Cardiac septum (tissue), 1 donor: ENCODE measurements at regions not wholly inside any gene's neighbourhood (a gene's known extent, or its start where the extent isn't known, plus 50 kb on each side); places are given as distances from the start of the nearest gene placed in this dataset.
"Not testable (repeated sequence)": the region's sequence is repeated elsewhere in the genome, so short reads cannot be mapped to it uniquely, and the experiment has no call there.

Experiments
- DNase-seq: peaks from one replicate; pipeline ENCODE4 v3.0.0-alpha.2; 2020; ENCODE audit warnings: low spot score
- intact Hi-C: fragments of 100-400 bp; cut with DNase I; formaldehyde crosslinking; loops from one replicate; pipeline ENCODE4 v1.14.0; 2022
- donor health status: DM: no; HTN: no; CAD: no.

- no peak for DNase-seq
- intact Hi-C loops = no loop called here
These were observed 837.7 kb upstream of the SLC39A10 start for GRCh38 chr2:194819367-194819766.

DNA sequence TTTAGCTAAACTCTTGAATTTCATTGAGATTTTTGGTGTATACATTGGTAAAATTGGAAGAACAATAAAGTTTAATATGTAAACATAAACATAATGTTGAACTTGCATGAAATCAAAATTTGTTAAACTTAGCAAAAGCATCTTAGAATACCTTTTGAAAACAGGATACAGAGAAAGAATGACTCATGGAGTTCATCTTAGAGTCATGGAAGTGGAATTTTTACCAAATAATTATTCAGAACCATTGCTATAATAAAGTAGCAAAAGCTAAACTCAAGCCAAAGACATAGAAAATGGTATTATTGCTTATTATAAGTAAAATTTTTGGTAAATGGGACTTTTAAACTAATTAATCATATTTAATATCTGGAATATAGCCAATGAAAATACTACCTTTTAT lies 841.6 kb upstream of the SLC39A10 start:
- intact Hi-C loops = no loop called here
- no peak for DNase-seq

GRCh38 chr2:194802589-194802988 lies 854.4 kb upstream of the SLC39A10 start:
- no peak for DNase-seq
- intact Hi-C loops = no loop called here

DNA sequence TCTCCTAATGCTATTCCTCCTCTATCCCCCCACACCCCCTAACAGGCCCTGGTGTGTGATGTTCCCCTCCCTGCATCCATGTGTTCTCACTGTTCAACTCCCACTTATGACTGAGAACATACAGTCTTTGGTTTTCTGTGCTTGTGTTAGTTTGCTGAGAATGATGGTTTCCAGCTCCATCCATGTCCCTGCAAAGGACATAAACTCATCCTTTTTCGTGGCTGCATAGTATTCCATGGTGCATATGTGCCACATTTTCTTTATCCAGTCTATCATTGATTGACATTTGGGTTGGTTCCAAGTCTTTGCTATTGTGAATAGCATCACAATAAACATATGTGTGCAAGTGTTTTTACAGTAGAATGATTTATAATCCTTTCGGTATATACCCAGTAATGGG lies 870.0 kb upstream of the SLC39A10 start:
- DNase-seq, intact Hi-C loops: not testable (repeated sequence)

GRCh38 chr2:194771394-194771793 lies 885.6 kb upstream of the SLC39A10 start:
- DNase-seq, intact Hi-C loops: not testable (repeated sequence)

DNA sequence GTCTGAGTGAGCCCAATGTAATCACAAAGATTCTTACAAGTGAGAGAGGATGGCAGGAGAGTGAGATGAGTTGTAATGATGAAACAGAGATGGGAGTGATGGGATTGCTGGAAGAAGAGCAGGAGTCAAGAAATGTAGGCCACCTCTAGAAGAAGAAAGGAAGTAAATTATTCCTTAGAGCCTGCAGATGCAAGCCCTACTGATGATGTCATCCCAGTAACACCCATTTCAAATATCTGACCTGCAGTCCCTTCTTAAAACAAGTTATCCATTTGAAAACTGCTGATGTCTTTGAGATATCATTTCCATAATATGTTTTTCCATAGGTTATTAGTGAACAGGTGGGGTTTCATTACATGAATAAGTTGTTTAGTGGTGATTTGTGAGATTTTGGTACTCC lies 888.0 kb upstream of the SLC39A10 start:
- DNase-seq = no peak
- intact Hi-C loops = no loop called here

DNA sequence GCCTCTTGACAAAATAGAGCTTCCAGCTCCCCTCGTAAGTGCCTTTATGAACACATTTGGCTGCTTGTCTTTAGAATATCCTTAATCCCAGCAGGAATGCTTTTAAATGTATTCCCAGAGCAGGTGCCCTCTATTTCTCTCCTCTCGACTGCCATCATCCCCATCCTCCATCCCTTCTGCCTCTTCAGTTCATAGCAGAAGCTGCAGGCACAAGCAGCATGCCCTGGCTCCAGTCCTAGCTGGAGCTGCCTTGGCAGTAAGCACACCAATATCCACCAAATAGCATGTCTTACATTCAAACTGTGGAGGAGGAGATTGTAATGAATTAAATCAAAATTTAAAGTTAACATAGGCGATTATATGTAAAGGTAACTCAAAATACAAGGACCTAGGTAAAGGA lies 891.3 kb upstream of the SLC39A10 start:
- intact Hi-C loops = no loop called here
- no peak for DNase-seq

GRCh38 chr2:194750926-194751325 lies 906.1 kb upstream of the SLC39A10 start:
- intact Hi-C loops = loop anchor here (1.0 kb wide), 1 partner anchor 11 kb away; no protein-coding TSS in a partner anchor
- no peak for DNase-seq

- intact Hi-C loops = no loop called here
- DNase-seq = no peak
These were observed 911.4 kb upstream of the SLC39A10 start for GRCh38 chr2:194745557-194746146.

DNA sequence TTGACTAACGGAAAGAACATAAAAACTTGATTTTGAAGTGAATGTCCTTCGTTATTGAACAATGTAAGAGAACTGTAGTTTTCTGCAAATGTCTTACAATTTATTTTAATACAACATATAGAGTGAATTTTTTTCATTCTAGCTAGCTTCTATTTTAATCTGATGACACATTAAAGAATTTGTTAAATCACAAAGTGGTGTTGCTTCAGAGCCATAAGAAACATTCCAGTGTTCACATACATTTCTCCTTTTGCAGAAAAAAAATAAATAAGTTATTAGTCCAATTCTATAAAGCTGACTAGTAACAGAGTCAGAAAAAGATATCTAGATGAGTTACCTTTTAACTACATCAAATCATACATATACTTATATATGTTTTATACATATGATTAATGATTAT lies 914.3 kb upstream of the SLC39A10 start:
- intact Hi-C loops = no loop called here
- no peak for DNase-seq

DNA sequence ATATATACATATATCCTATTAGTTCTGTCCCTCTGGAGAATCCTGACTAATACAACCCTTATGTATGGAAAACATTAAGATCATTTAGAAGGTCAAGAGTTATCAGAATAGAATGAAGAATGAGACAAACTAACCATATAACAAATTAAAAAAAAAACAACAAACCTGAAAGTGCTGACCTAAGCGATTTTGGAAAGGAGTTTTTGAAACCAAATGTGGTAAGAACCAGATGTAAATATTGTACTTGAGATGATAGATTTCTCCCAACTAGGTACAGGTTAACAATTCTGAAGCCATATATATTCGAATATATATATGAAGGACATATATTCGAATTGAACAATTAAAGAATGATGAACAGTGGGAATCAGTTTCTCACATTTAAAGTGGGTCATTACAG lies 917.8 kb upstream of the SLC39A10 start:
- no peak for DNase-seq
- intact Hi-C loops = no loop called here

- intact Hi-C loops = no loop called here
- DNase-seq = no peak
These were observed 921.0 kb upstream of the SLC39A10 start for GRCh38 chr2:194735837-194736542.

GRCh38 chr2:194730266-194730665 lies 926.8 kb upstream of the SLC39A10 start:
- DNase-seq = no peak
- intact Hi-C loops = no loop called here

- intact Hi-C loops = no loop called here
- no peak for DNase-seq
These were observed 931.9 kb upstream of the SLC39A10 start for GRCh38 chr2:194725169-194725568.

DNA sequence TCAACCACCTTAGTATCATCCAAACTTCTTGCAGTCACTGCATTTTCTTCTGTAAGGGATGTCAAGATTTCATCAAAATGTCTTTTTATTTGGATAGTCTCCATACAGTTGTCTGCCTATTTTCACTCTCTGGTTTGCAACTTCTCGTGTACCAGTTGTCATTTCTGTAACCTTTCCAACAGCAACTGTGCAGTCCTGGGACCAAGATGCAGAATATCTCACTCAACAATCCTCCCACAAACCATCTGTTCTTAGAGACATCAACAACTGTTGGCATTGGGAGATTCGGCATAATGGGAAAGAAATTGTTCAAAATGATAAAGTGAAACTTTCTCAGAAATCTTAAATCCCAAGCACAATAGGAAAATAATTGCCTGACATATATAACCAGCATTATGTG lies 933.6 kb upstream of the SLC39A10 start:
- intact Hi-C loops = no loop called here

GRCh38 chr2:194721227-194721626 lies 935.8 kb upstream of the SLC39A10 start:
- DNase-seq = no peak
- intact Hi-C loops = no loop called here

More for the DNA sequence above, 933.6 kb upstream of the SLC39A10 start:
- DNase-seq = no peak

DNA sequence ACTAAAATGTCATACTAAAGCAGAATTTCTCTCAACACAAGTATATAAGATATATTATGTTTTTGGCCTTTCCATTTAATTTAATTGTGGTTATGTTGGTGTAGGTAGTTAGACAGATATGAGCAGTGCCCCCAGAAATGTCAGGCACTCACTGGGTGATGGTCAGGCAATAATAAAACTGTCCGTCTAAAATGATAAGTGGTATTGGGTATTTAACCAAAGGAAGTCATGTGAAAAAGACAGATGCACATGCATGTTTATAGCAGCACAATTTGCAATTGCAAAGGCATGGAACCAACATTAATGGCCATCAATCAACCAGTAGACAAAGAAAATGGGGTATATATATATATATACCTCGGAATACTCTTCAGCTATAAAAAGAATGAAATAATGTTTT lies 936.6 kb upstream of the SLC39A10 start:
- intact Hi-C loops = no loop called here

GRCh38 chr2:194718881-194719280 lies 938.1 kb upstream of the SLC39A10 start:
- DNase-seq = no peak
- intact Hi-C loops = no loop called here

More for the DNA sequence above, 936.6 kb upstream of the SLC39A10 start:
- no peak for DNase-seq

- intact Hi-C loops = no loop called here
- DNase-seq = no peak
These were observed 942.5 kb upstream of the SLC39A10 start for GRCh38 chr2:194714541-194714940.

GRCh38 chr2:194709840-194710239 lies 947.2 kb upstream of the SLC39A10 start:
- intact Hi-C loops = no loop called here
- no peak for DNase-seq

- no peak for DNase-seq
- intact Hi-C loops = no loop called here
These were observed 950.8 kb upstream of the SLC39A10 start for GRCh38 chr2:194706179-194706578.
